Heart left ventricle (tissue), 13 donors: ENCODE measurements at regions not wholly inside any gene's neighbourhood (a gene's known extent, or its start where the extent isn't known, plus 50 kb on each side); places are given as distances from the start of the nearest gene placed in this dataset.

Experiments used
- POLR2A ChIP-seq, 2 donors: fragments of 450-650 bp; IDR thresholded peaks; one replicate each; pipeline ENCODE4 v1.6.1; 2017; ENCODE audit warnings: antibody characterized with exemption in 2 of 2, mild to moderate bottlenecking in 2 of 2, moderate library complexity in 2 of 2
- TF ChIP-seq, protein P1 (sequence below), 12 donors: fragments of 200-600 bp; sonication (generic) in 4 of 12; IDR thresholded peaks; one replicate each; pipeline versions ENCODE4 v1.5.0 to v1.8.0; 2018 to 2022; ENCODE audit warnings: antibody characterized with exemption in 12 of 12, mild to moderate bottlenecking in 5 of 12
- donor health status: ischemic (EF 13 %, LVEDD 7.1; RV severe dilation, severe dysfunction).
- donor health status: DM: no; HTN: yes; CAD: no.
- donor health status: DM: no; HTN: no; CAD: no.
- donor health status: ischemic (EF 25% LVEDD 6.9; RV normal size, moderate dysfunction).
- donor health status: ischemic (EF 25% LVEDD 5.7; RV mildly dilated, moderate dysfunction).
- donor health status: ischemic (EF 35%, LVEDD 5.7; RV mildly dilated, moderate dysfunction).
- donor health status: nonischemic (EF 11% LVEDD 7.7; RV severe dilation, severe dysfunction).
- donor health status: DM: yes; HTN: yes; CAD: no.
- donor health status: PGD.
- donor health status: ischemic (EF 29% LVEDD 5.4; RV normal size, mild dysfunction).
- donor health status: nonischemic (EF 23%, LVEDD 6.1; RV moderate dilation, normal function).

DNA sequence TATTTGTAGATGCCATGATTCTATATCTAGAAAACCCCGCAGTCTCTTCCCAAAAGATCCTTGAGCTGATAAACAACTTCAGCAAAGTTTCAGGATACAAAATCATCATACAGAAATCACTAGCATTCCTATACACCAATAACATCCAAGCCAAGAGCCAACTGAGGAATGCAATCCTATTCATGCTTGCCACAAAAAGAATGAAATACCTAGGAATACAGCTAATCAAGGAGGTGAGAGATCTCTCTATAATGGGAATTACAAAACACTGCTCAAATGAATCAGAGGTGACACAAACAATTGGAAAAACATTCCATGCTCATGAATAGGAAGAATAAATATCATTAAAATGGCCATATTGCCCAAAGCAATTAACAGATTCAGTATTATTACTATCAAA is 551.4 kb upstream of the SLC39A10 start:
- TF ChIP-seq, protein P1, sequence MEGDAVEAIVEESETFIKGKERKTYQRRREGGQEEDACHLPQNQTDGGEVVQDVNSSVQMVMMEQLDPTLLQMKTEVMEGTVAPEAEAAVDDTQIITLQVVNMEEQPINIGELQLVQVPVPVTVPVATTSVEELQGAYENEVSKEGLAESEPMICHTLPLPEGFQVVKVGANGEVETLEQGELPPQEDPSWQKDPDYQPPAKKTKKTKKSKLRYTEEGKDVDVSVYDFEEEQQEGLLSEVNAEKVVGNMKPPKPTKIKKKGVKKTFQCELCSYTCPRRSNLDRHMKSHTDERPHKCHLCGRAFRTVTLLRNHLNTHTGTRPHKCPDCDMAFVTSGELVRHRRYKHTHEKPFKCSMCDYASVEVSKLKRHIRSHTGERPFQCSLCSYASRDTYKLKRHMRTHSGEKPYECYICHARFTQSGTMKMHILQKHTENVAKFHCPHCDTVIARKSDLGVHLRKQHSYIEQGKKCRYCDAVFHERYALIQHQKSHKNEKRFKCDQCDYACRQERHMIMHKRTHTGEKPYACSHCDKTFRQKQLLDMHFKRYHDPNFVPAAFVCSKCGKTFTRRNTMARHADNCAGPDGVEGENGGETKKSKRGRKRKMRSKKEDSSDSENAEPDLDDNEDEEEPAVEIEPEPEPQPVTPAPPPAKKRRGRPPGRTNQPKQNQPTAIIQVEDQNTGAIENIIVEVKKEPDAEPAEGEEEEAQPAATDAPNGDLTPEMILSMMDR (IDR thresholded peaks at IDR 0.05), result no peak
- no peak for TF ChIP-seq POLR2A (IDR thresholded peaks at IDR 0.05)
